Midbrain (tissue), 1 donor: ENCODE measurements at regions not wholly inside any gene's neighbourhood (a gene's known extent, or its start where the extent isn't known, plus 50 kb on each side); places are given as distances from the start of the nearest gene placed in this dataset.
A peak's percentile ranks its signal among the peaks of the same experiment; 100 is the strongest.
"Not testable (repeated sequence)": the region's sequence is repeated elsewhere in the genome, so short reads cannot be mapped to it uniquely, and the experiment has no call there.

Experiments
- DNase-seq: peaks from one replicate; lab custom pipeline; 2025; lab: John Stamatoyannopoulos, UW

DNA sequence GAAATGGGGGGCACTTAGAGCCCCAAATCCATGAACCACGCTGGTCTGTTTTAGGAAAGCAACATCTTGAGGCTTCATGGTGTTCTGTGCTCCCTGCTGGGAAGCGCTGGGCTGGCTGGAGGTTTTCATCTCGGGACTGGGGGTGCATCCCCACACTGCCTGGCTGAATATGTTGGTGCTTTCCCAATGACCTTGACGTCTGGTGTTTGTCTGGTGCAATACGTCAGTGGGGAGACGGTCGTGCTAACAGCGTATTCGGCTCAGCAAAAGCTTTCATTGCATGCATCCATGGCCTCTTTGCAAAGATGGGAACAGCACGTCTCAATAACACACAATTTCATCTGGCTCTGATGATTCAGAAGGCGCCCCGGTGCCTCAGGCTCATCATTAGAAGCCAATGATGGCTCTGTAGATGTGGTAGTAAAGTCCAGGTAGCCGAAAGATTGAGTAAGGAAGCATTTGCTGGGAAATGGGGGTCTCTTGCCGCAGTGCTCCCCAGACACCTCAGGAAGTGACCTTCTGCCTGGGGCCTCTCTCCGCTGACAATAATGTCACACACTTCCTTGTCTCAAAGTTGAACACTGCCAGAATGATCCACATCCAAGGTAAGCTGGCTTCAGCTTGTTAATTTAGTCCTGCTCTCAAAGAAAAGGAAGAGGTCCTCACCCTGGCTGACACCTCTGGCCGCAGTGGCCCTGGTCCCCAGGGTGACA is 97.7 kb downstream of the ING1 start:
- no peak for DNase-seq

DNA sequence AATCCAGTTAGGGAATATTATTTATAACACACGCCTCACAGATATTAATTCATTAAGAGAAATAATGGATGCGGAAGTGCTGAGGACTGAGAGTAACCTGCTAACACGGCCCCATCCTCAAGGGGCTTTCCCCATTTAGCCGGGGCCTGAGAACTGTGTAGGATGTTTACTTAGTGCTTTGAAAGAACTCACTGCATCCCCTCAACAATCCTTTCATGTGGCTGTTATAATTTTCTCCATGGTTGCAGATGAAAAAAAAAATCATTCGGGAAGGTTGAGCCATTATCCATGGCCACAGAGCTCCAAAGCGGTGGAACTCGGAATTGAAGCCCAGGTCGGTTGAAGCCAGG is 98.2 kb downstream of the ING1 start:
- no peak for DNase-seq

- no peak for DNase-seq
These were observed 98.8 kb downstream of the ING1 start for GRCh38 chr13:110812121-110812868.

DNA sequence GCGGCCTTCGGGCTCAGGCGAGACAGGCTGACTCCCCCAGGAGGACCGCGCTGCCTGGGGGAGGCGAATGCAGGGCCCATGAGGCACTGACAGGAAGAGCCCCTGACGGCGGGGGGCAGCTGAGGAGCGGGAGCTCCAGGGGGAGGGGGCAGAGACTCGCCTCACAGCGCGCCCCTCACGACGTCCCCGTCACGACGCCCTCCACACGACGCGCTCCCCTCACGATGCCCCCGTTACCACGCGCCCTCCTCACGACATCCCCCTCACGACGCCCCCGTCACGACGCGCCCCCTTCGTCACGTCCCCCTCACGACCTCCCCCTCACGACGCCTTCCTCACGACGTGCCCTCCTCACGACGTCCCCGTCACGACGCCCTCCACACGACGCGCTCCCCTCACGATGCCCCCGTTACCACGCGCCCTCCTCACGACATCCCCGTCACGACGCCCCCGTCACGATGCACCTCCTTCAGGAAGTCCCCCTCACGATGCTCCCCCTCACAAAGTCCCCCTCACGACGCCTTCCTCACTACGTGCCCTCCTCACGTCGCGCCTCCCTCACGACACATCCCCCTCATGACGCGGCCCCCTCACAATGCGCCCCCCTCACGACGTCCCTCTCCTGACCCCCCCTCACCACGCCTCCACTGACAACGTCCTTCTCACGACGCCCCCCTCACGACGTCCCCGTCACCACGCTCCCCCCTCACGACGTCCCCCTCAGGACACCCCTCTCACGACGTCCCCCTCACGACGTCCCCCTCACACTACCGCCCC is 99.6 kb downstream of the ING1 start:
- no peak for DNase-seq

DNA sequence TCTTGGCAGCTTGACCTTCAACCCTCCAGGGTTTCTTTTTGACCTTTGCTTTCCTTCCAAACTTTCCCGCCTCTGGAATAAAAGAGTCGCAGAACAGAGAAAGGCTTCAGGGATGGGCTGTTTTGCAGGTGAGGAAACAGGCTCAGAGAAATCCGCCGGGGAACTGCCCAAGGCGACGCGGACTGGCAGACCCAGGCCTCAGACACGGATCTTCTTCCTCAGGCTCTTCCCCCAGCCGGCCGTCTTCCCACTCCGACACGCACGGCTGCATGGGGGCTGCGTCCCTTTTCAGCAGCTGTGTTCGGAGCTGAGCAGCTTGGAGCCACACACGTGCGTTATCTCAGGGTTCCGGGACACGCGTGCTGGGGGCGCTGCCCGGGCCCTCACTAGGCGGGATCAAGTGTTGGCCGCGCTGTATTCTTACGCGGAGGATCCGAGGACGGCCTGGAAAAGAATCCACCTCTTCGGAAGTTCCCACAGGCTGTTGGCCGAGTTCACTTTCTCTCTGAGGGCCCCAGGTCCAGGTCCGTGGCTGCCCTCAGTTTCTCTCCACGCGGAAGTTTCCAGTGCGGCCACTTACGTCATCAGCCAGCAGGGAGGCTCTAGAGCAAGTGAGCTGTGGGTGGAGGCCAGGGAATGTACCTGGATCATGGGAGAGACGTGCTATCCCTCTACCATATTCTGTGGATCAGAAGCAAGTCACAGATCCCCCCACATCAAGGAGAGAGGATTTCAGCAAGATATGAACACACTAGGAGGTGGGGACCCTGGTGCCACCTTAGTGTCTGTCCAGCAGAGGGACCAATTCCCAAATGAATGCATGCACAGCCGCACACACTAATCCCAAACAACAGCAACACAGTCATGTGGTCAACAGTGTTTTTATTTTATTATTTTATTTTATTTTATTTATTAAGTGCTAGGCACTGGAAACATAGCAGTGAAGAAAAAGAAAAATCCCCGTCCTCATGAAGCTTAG is 100.4 kb downstream of the ING1 start:
- DNase-seq = no peak

DNA sequence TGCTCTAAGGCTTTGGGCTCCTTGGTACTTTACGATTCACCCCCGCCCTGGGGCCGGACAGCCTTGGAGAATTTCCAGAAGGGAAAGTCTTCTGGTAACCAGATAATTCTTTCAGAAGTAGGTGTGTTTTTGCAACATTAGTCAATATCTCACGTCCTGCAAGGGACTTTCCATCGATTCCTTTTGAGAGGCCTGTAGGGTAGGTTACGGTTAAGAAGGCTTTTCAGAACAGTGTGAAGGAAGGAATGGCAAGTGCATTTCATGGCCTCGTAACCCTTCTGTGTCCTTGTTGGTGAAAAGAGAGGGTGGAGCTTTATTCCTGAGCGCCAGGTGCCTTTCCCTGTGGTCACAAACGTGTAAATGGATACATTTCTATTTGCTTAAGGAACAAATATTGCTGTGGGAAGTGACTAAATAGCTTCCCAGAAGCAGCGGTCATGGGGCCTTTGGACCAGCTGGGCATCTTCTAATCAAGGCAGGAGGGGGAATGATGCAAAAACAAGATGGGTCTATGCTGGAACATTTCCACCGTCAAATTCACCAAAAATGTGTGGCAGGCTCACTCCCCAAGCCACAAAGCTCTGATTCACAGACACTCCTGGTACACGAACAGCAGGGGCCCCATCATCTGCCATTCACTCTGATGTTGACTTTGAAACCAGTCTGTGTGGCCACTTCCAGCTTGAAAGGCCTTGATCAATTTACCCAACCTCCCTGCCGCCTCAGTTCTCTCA is 99.2 kb downstream of the ANKRD10 start:
- DNase-seq = no peak

GRCh38 chr13:110816500-110816899 is 98.4 kb downstream of the ANKRD10 start:
- DNase-seq = peak; percentile 43

- DNase-seq = no peak
These were observed 97.7 kb downstream of the ANKRD10 start for GRCh38 chr13:110817143-110817542.

- DNase-seq = no peak
These were observed 96.1 kb downstream of the ANKRD10 start for GRCh38 chr13:110818747-110819146.

GRCh38 chr13:110819203-110820014 is 95.5 kb downstream of the ANKRD10 start:
- peak; percentile 83 for DNase-seq

GRCh38 chr13:110820322-110820721 is 94.5 kb downstream of the ANKRD10 start:
- DNase-seq = no peak

GRCh38 chr13:110821837-110822668 is 92.8 kb downstream of the ANKRD10 start:
- DNase-seq = not testable (repeated sequence)

DNA sequence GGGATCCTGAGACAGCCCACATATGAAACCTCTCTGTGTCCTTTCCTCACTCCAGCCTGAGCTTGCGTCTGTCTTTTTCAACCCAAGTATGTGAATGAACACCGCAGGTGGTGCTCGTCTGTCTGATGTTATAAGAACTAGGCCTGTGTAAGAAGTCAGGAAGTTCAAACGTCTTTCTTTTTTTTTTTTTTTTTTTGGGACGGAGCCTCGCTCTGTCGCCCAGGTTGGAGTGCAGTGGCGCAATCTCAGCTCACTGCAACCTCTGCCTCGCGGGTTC is 92.3 kb downstream of the ANKRD10 start:
- no peak for DNase-seq

DNA sequence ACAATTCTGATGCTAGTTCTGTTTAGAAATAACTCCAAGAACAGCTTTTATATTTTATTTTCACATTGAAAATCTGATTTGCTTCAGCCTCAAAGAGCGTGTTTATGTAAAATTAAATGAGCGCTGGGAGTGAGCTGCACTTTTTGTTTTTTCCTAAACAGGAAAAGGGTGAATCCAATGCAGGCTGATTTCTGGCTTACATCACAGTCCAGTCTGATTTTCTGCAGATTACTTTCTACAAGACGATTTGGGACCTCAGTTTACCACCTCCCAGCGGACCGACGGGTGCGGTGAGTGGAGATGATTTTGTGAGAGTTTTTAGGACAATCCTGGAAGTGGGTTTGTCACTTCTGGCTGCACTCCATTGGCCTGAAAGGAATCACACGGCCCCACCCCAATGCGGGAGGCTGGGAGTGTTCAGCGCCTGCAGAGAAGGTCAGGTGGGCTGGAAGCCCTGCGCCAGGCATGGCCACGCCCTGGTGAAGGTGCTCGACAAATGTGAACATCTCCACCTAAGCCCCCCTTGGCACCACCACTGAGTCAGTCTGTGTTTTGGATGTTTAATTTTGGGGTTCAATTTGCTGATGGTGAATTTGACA is 90.1 kb downstream of the ANKRD10 start:
- no peak for DNase-seq

DNA sequence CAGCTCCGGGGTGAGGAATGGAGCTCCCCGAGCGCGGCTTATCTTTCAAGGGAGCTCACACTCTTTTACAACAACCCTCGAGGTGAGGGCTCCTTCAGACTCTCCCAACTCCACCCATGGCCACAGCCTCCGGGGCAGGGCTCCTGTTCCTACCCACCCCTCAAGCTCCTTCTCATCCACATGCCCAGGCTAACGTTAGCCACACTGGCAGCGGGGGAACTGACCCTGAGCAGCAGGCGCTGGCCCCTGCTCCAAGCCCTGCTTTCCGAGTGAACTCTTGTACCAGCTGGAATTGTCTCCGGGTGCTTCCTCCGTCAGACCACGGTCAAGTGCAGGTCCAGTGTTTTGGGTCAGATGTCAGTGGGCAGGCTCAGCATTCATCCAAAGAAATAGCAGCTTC is 89.4 kb downstream of the ANKRD10 start:
- DNase-seq = no peak

- DNase-seq = no peak
These were observed 88.8 kb downstream of the ANKRD10 start for GRCh38 chr13:110826101-110826500.

DNA sequence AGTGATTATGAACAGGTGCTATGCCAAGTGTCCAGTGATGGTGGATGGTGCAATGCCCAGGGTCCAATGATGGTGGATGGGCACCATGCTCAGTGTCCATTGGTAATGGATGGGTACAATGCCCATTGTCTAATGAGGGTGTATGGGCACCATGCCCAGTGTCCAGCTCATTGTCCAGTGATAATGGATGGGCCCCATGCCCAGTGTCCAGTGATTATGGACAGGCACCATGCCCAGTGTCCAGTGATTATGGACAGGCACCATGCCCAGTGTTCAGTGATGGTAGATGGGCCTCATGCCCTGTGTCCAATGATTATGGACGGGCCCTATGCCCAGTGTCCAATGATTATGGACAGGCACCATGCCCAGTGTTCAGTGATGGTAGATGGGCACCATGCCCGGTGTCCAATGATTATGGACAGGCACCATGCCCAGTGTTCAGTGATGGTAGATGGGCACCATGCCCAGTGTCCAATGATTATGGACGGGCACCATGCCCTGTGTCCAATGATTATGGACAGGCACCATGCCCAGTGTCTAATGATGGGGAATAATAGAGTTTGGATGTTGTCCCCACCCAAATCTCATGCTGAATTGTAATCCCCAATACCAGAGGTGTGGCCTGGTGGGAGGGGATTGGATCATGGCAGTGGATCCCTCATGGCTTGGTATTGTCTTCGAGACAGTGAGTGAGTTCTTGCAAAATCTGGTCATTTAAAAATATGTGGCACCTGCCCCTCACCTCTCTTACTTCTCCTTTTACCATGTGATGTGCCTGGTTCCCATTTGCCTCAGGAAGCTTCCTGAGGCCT is 87.8 kb downstream of the ANKRD10 start:
- no peak for DNase-seq
